ENCODE measurements at regions not wholly inside any gene's neighbourhood (a gene's known extent, or its start where the extent isn't known, plus 50 kb on each side); places are given as distances from the start of the nearest gene placed in this dataset.
"Not testable (repeated sequence)": the region's sequence is repeated elsewhere in the genome, so short reads cannot be mapped to it uniquely, and the experiment has no call there.

GRCh38 chr7:112930787-112931186 is 140.6 kb upstream of the TMEM168 start:
- DNase-seq = no peak

DNA sequence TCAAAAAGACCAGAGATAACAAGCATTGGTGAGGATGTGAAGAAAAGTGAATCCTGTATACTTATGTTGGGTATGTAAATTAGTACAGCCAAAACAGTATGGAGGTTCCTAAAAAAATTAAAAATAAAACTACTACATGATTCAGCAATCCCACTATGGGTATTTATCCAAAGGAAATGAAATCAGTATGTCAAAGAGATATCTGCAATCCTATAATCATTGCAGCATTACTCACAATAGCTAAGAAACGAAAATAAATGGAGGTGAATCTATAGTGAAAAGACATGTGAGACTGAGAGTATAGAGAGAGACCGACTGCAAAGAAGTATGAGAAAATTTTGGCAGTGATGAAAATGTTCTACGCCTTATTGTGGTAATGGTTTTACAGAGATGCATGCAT is 139.2 kb upstream of the TMEM168 start:
- no peak for DNase-seq

DNA sequence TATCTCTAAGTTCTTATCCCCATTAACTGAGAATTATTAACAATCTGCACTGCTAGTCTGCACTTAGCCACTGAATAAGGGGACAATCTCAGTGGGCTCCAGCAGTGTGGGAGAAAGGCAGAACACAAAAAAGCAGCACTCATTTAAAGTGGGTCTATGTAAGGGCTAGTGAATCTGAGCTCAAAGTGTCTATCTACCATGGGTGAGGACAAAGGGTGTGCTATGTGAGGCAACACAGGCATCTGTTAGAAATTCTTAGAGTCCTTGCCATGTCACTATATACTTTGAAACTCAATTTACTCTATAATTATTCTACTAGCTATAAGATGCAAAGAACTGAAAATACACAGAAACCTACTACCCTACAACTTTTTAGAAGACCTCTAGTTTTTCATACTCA is 135.8 kb upstream of the TMEM168 start:
- no peak for DNase-seq

DNA sequence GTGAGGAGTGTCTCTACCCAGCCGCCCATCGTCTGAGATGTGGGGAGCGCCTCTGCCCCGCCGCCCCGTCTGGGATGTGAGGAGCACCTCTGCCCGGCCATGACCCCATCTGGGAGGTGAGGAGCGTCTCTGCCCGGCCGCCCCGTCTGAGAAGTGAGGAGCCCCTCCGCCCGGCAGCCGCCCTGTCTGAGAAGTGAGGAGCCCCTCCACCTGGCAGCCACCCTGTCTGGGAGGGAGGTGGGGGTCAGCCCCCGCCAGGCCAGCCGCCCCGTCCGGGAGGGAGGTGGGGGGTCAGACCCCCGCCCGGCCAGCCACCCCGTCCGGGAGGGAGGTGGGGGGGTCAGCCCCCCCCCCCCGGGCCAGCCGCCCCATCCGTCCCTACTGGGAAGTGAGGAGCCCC is 132.4 kb upstream of the TMEM168 start:
- DNase-seq = not testable (repeated sequence)

DNA sequence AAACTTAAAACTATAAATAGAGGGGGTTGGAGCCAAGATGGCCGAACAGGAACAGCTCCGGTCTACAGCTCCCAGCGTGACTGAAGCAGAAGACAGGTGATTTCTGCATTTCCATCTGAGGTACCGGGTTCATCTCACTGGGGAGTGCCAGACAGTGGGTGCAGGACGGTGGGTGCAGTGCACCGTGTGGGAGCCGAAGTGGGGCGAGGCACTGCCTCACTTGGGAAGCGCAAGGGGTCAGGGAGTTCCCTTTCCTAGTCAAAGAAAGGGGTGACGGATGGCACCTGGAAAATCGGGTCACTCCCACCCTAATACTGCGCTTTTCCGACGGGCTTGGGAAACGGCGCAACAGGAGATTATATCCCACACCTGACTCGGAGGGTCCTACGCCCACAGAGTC is 126.2 kb upstream of the TMEM168 start:
- not testable (repeated sequence) for DNase-seq

DNA sequence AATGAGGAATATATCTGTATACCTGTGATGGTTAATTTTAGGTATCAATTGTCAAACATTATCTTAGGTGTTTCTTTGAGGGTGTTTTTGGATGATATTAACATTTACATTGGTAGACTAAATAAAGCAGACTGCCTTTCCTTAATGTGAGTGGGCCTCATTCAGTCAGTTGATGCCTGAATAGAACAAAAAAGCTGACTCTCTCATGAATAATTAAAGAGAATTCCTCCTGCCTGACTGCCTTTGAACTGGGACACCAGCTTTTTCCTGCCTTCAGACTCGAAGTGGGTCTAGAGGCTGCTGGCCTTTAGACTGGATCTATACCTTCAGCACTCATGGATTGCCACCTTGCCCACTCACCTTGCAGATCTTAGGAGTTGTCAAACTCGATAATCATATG is 117.9 kb upstream of the TMEM168 start:
- DNase-seq = no peak

DNA sequence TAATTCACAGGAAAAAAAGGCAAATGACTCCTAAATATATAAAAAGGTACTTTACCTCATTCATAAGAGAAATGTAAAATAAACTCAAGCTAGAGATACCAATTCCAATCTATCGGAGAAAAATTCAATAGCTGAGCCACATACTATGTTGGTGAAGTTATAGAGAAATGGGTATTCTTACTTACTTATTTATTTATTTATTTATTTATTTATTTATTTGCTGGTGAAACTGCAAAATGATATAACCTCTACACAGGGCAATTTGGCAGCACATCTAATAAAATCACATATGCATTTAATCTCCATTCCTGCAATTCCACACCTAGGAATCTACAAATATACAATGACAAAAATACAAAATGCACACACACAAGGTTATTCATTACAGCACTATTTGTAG is 117.5 kb upstream of the TMEM168 start:
- no peak for DNase-seq

- DNase-seq = no peak
Measured at GRCh38 chr7:112905950-112906349, 115.8 kb upstream of the TMEM168 start.

DNA sequence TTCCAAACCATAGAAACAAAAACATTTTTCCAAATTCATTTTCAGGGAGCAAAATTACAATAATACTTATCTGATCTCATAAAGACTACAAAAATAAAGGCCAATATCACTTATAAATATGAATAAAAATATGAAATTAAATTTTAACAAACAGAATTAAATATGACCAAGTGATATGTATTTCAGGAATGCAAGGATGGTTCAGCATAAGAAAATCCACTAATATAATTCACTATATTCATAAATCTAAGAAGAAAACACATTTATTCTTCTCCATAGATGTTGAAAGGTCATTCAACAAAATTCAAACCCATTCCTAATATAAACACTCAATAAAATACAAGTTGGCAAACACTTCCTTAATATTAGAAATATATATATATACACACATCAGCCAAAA is 115.2 kb upstream of the TMEM168 start:
- DNase-seq = no peak

GRCh38 chr7:112898432-112899290 is 108.5 kb upstream of the TMEM168 start:
- no peak for DNase-seq

- DNase-seq = no peak
Measured at GRCh38 chr7:112897839-112898431, 107.7 kb upstream of the TMEM168 start.

DNA sequence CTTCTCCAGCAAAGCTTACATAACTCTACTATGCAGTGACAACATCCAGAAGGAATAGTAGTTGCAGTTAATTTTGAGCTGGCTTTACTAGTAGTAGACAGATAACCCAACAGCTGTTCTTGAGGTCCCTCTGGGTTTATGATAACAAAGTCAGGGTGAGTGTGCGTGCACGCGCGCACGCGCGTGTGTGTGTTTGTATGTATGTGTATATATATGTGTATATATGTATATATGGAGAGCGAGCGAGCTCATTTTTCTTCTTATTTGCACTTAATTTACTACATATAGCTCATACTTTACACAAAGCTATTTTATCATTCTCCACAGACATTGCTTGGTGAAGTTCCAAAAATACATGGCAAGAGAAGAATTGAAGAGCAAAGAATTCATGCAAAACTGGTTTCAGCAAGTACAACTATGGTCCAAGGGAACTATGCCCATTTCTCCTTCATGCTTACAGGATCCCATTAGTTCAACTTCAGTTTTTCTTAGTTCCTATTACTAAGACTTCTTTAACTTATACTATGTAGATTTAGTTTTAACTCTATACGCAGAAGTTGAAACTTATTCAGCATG is 105.9 kb upstream of the TMEM168 start:
- no peak for DNase-seq

DNA sequence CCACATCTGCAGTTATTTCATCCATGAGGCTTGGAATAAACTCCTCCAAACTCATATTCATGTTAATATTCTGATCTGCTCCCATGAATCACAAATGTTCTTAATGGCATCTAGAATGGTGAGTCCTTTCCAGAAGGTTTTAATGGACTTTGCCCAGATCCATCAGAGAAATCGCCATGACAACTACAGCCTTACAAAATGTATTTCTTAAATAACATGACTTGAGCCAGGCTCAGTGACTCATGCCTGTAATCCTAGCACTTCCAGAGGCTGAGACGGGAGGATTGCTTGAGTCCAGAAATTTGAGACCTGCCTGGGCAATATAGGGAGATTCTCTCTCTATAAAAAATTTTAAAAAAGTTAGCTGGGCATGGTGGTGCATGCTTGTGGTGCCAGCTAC is 102.1 kb upstream of the TMEM168 start:
- no peak for DNase-seq

- DNase-seq = no peak
Measured at GRCh38 chr7:112891698-112892097, 101.5 kb upstream of the TMEM168 start.

DNA sequence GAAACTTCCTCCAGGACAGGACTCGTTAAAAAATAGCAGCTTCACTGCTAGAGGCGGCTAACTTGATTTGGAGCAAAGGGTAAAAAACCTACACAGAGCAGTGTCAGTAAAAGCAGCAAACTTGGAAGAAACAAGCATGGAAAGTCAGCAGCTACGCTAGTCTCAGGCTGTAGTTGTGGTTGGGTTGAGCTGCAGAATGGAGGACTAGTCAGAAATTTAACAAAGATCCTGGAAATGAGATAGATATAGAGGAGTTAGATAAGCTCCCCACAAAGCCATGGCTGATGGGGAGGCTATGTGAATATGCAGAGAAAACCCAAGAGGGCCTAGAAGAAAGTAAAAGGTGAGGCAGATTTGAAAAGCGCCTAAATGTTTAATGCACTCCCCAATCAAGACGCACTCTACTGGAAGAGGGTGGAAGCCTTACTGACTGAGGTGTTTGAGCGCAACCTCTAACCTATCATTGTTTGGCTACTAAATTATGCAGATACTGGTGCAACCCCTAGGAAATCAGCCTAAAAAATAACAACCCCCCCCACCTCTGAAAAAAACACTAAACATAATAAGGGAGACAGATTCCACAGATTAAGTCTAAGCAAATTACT is 99.7 kb upstream of the TMEM168 start:
- DNase-seq = no peak

- DNase-seq = no peak
Measured at GRCh38 chr7:112889268-112889667, 99.1 kb upstream of the TMEM168 start.

DNA sequence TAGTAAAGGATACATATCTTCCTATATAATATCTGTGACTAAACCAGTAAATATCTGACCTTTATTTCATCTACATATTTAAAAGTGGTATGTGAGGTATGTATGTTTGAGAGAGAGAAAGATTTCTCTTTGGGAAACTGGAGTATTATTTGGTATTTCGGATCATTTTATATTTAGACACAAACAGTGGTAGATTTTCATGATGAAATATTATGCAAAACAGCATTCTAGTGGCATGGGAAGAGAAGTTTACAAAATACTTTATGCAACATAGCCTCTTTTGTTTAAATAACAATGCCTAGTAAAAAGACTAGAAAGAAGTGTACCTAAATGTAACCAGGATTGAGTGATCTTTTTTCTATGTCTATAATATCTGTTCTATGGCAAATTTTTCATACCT is 98.6 kb upstream of the TMEM168 start:
- no peak for DNase-seq

DNA sequence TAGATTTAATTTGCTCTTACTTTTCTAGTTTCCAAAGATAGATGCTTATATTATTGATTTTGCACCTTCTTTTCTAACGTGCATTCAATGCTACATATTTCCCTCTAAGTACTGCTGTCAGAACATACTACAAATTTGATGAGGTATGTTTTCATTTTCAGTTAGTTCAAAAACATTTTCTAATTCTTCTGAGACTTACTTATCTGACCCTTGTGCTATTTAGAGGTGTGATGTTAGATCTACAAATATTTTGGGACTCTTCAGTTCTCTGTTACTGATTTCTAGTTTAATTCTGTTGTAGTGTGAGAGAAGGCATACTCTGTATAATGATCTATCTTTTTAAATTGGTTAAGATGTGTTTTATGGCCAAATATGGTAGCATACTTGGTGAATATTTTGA is 97.8 kb upstream of the TMEM168 start:
- no peak for DNase-seq

DNA sequence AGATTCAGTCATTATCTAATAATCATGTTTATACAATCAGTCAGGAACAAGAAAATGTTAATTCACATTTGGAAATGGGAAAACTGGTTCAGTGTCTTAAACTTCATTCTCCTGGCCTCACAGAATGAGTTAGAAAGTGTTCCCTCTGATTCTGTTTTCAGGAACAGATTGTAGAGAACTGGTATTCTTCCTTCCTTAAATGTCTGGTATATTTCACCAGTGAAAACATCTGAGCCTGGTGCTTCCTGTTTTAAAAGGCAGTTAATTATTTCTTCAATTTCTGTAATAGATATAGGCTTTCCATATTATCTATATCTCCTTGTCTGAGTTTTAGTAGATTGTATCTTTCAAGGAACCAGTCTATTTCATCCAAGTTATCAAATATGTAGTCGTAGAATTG is 97.1 kb upstream of the TMEM168 start:
- no peak for DNase-seq

- no peak for DNase-seq
Measured at GRCh38 chr7:112886208-112886607, 96.0 kb upstream of the TMEM168 start.

DNA sequence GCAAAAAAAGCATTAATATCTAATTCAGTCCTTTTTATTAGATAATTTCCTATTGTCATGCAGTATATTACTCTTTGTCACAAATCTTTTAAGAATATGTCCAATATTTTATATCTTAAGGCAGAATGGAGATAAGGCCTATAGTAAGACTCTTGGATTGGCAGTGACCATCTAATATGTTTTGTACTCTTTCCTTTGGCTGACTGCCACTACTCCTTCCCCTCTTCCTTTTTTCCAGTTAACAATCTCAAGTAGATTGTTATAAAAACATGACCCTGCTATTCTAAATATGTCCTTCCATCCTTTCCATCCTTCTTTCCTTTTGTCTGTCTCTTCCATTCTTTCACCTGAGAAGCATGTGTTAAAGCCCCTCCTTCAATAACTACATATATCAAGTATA is 92.8 kb upstream of the TMEM168 start:
- no peak for DNase-seq

DNA sequence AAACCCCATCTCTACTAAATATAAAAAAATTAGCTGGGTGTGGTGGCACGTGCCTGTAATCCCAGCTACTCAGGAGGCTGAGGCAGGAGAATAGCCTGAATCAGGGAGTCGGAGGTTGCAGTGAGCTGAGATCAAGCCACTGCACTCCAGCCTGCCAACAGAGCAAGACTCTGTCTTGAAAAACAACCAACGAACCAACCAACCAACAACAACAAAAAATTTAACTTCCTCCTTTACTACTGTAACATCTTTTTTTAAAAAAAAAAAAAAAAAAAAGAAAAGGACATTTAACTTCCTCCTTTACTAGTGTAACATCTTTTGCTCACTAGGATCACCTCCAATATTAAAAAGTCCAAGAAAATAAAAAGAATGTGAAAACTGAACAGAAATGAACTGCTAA is 92.3 kb upstream of the TMEM168 start:
- DNase-seq = no peak

DNA sequence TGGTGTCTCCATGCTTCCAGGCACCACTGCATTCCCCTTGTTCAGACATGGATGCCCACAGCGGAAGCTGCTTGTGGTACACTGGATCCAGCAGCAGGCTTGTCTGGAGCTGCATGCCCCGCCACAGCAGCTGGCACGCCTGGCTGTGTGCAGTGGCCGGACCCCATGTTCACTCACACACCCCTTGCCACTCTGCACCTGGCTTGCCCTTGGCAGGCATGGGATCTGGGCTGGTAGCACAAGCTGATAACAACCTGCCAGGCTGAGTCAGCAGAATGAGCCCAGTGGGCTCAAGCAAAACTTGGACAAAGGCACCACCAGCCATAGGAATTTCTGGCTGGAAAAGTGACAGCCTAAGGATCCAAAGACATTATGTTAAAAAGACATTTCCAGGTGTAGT is 91.8 kb upstream of the TMEM168 start:
- no peak for DNase-seq

DNA sequence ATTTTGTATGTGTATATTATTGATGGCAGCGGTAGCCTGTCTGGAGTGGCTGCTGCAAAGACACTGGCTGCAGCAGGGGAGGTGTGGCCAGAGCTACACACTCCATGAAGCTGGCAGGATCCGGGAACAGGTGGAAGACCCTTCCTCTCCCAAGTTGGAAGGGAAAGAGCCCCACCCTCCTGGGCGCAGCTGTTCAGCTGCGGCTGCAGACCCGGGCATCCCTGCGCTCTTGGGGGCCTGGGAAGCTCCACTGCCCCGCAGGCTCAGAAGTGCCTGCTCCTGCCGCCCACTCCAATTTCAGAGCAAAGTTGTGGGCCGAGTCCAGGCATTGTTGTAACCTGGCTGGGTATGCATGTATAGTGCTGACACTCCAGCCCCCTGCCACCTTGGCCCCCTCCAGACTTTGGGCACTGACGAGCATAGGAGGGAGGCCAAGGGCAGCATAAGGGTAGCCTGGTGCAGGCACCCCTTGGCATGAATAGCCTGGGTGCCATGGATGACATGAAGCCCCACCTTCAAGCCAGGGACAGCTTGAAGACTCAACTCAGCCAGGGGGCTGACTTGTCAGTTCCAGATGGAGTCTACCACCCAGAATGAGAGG is 90.7 kb upstream of the TMEM168 start:
- DNase-seq = no peak
